GM12801 (cell line): ENCODE measurements at regions not wholly inside any gene's neighbourhood (a gene's known extent, or its start where the extent isn't known, plus 50 kb on each side); places are given as distances from the start of the nearest gene placed in this dataset.

ENCODE experiments used
- TF ChIP-seq, protein P1 (sequence below): IDR thresholded peaks from one replicate; pipeline ENCODE4 v1.5.1; 2011; ENCODE audit warnings: control low read depth; ENCODE audit not compliant: insufficient read length; ENCODE audit errors: extremely low read depth

- TF ChIP-seq, protein P1, sequence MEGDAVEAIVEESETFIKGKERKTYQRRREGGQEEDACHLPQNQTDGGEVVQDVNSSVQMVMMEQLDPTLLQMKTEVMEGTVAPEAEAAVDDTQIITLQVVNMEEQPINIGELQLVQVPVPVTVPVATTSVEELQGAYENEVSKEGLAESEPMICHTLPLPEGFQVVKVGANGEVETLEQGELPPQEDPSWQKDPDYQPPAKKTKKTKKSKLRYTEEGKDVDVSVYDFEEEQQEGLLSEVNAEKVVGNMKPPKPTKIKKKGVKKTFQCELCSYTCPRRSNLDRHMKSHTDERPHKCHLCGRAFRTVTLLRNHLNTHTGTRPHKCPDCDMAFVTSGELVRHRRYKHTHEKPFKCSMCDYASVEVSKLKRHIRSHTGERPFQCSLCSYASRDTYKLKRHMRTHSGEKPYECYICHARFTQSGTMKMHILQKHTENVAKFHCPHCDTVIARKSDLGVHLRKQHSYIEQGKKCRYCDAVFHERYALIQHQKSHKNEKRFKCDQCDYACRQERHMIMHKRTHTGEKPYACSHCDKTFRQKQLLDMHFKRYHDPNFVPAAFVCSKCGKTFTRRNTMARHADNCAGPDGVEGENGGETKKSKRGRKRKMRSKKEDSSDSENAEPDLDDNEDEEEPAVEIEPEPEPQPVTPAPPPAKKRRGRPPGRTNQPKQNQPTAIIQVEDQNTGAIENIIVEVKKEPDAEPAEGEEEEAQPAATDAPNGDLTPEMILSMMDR: no peak
Observed at GRCh38 chr12:9342614-9343353, 134.6 kb upstream of the PZP start.

DNA sequence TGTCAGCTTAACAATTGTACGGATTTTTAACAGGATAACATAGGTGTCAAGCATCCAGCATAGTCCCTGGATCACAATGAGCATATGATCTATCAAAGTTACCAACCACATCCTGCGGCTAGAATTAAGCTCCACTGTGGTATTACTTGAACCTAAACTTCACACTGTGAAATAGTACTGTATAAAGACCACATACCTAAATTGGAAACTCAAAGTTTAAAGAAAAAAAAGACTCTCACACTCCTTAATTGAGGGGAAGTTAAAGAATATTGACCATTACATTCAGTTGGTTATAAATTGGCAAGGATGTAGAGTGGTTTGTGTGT is 133.0 kb upstream of the PZP start:
- TF ChIP-seq, protein P1: no peak

- TF ChIP-seq, protein P1: no peak
Observed at GRCh38 chr12:9340422-9341259, 132.4 kb upstream of the PZP start.

DNA sequence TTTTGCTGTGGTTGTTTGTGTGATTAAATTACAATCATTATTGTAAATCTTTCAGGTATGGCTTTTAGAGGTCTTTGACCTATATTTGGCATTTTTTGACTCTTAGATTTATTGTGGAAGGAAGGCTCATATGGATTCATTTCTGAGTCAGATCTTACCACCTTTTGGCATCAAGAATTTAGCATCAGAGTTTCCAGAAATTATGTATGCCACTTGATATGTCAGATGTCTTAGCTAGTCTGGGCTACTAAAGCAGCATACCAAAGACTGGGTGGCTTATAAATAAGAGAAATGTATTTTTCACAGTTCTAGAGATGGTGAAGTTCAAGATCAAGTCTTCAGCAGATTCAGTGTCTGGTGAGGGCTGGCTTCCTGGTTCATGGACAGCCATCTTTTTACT is 129.5 kb upstream of the PZP start:
- TF ChIP-seq, protein P1: no peak

DNA sequence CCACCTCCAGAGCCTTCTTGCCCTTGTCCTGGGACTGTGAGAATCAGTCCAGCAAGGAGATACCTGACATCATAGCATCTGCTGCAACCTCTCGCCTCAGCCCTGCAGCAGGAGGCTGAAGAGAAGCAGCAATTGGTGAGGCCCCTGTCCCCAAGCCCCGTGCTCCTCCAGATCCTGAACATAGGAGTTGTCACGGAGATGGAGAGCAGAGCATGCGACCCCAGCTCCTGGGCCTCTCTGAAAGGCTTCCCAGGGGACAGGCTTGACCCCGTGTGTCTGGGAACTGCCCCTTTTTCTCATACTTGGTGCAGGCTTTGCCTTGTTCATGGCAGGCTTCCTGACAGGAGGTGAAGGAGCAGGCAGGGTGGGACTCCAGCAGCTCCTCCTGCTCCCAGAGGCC is 127.7 kb upstream of the PZP start:
- TF ChIP-seq, protein P1: no peak

- TF ChIP-seq, protein P1: no peak
Observed at GRCh38 chr12:9334964-9335363, 126.8 kb upstream of the PZP start.

DNA sequence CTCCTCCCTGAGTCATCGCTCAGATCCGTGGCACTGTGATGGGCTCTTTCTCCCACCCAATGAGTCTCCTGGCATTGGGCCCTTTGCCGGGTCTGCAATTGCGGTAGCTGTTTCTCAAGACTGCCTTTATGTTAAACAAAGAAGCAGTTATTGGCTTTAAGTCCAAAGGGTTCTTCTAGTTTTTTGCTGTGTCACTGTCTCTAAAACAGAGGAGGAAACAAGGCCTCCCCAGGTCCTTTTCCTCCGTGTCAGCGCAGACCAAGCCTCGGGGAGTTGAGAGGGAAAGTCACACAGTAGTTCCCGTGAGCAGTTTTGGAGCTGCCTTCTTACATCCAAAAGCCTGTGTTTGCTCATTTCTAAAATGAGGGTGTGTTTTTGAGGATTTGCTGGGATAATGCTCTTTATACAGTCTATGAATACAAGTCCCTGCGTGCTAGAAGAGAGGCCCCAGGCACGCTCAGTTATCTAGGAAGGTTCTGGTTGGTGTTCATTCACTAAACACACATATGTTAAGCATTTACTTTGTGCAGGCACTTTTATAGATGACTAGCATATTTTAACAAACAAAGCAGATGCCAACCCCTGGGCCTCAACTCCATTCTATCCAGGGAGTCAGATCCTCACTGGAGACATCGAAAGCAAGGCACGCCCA is 126.0 kb upstream of the PZP start:
- TF ChIP-seq, protein P1: no peak
